GM19238 (cell line): ENCODE measurements at regions not wholly inside any gene's neighbourhood (a gene's known extent, or its start where the extent isn't known, plus 50 kb on each side); places are given as distances from the start of the nearest gene placed in this dataset.
"Not testable (repeated sequence)": the region's sequence is repeated elsewhere in the genome, so short reads cannot be mapped to it uniquely, and the experiment has no call there.

ENCODE experiments used
- DNase-seq: peaks from one replicate; pipeline ENCODE4 v3.0.0; 2011; ENCODE audit warnings: low spot score; ENCODE audit not compliant: insufficient read length

DNA sequence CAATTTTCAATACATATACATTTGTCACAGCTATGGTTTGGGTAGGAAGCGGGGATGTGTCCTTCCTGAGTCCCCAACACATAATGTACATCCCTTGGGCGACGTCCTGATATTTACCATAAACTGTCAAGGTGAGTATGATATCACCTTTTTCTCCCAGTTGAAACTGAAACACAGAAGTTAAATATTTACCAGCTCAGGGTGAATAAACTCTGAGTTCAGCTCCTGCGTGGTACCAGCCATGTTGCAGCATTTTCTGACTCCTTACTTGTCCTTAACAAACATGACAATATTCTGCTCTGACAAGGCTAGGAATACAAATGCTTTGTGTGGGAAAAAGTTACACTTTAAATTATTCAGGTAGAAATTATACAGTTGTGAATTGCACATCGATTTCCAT, 294.2 kb downstream of the TEX29 start:
- DNase-seq = no peak

GRCh38 chr13:111616203-111616602, 295.8 kb downstream of the TEX29 start:
- DNase-seq = no peak

- no peak for DNase-seq
These were observed 299.7 kb downstream of the TEX29 start for GRCh38 chr13:111620166-111620565.

- DNase-seq = no peak
These were observed 300.1 kb downstream of the TEX29 start for GRCh38 chr13:111620586-111620985.

GRCh38 chr13:111621164-111621563, 300.7 kb downstream of the TEX29 start:
- no peak for DNase-seq

DNA sequence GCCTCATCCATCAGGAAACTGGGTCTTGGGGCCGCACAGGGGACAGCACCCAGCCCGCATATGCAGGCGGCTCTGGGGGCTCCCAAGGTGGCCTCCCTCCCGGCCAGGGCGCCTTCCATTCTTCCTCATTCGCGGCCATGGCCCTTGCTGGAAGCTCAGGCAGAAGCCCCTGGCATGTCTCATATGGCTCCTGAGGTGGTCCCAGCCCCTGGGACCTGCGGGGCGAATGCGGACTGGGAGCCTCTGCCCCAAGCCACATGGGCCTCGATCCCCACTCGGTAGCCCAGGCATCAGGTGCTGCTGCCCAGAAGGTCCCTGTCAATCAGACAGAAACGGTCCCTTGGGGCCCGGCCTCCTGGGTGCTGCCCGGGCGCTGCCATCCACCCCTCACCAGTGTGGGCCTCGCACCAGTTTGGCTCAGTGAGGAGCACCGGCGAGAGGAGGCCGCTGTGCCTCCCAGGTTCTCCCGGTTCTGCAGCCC, 301.6 kb downstream of the TEX29 start:
- DNase-seq = no peak

- DNase-seq = no peak
These were observed 302.8 kb downstream of the TEX29 start for GRCh38 chr13:111623208-111623607.

DNA sequence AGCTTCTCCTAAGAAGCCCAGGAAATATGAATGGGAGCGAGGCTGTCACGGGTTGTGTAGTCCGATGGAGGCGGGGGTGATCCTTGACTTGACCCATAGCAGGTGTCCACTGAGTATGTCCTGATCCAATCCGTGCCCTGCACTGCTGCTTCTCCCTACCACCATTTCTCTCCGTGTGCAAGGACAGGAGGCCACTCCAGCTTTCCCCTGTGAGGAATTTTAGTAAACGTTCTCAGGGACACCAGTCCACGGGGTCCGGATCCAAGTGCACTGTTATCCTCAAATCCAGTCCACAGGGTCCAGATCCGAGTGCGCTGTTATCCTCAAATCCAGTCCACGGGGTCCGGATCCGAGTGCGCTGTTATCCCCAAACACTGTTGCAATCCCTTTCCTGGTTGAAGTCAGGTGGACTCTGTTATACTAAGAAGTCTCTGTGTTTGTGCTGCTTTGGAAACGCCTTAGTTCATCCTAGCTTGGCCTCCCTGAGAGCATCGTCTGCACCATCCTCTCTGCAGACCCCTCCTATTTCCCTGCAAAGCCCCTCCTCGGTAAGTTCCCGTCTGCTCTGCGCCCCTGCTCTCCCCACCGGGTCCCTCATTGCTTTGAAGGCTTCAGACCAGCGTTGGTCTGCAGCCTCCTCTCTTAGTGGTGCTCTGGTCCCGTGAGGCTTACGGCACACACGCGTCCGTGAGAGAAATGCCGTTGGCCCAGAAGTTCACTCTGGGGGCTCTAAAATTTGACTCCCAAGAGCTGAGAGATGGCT, 303.5 kb downstream of the TEX29 start:
- DNase-seq = no peak

GRCh38 chr13:111625526-111626315, 305.3 kb downstream of the TEX29 start:
- DNase-seq = no peak

DNA sequence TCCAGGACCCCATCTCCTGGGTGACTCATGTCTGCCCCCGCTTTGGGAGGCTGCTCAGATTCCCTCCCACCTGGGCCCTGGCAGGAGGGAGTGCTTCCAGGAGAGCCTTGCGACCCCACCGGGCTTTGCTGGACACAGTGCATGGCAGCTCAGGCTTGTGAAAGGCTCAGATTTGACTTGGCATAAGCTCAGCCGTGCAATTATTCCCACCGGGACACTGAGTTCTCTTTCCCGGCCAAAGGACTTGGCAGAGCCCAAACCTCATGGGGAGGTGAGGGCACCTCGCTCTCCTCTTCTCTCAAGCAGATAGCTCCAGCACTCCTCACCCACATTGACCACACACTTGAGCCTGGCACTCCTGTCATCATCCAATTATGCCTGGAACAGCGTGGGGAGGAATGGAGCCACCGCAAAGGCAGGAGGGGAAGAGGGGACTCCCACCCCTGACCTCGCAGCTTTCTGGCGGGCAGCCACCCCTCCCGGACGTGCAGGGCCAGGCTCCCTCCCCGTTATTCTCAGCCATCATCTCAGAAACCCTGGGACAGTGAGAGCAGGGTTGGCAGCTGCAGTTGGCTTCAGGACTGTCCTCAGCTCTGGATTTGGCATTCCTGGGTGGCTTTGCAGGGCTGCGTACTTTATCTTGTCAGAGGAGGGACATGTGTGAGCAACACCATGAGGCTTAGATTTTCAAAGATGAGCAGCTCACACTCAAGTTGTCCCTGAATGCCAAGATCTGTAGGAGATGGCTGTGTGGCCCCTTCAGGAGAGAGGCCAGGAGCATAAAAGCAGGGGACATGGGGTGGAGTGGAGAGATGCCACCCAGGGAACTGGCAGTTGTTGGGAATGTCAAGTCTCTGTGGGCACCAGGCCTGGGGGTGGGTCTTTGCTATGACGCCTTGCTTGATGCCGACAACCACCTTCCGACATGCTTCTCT, 306.2 kb downstream of the TEX29 start:
- DNase-seq = no peak

DNA sequence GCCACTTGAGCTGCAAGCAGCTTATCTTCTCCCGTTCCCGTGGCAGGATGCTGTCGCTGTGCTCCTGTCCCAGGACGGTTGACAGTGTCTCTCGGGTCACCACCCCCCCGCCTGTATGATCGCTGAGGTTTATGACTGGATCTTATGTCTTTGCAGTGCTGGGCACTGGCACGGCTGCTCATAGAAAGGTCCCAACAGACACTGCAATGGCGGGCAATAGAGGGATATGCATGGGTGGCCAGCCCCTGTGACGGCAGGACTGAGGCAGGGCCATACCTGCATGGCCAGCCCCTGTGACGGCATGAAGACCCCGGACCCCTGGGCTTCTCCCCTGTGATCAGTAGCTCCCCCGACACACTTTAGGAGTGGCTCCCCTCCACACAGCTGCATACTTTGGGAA, 307.2 kb downstream of the TEX29 start:
- DNase-seq = no peak

- no peak for DNase-seq
These were observed 308.6 kb downstream of the TEX29 start for GRCh38 chr13:111629016-111629415.

- DNase-seq = no peak
These were observed 309.0 kb downstream of the TEX29 start for GRCh38 chr13:111629457-111629856.

DNA sequence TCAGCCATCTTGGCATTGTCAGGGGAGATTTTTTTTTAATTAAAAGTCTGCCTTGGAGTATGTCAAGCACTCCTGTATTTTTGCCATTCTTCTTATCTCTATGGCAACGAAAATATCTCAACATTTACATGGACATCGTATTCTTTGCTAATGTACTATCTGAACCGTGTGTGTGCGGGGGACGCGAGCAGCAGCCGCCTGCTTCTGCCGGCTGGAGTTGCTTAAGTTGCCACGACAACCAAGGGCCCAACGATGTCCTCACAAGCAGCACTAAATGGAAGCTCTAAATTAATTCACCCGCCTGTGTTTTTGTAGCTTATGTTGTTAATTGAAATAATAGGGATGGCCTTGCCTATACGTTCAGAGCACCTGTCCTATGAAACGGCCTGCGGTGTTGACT, 309.5 kb downstream of the TEX29 start:
- DNase-seq = no peak

- DNase-seq = no peak
These were observed 310.0 kb downstream of the TEX29 start for GRCh38 chr13:111630406-111630805.

DNA sequence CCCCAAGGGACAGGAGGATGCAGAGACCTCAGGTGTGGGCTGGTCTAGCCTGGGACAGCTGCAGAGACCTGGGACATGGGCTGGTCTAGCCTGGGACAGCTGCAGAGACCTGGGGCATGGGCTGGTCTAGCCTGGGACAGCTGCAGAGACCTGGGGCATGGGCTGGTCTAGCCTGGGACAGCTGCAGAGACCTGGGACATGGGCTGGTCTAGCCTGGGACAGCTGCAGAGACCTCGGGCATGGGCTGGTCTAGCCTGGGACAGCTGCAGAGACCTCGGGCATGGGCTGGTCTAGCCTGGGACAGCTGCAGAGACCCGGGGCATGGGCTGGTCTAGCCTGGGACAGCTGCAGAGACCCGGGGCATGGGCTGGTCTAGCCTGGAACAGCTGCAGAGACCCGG, 310.8 kb downstream of the TEX29 start:
- not testable (repeated sequence) for DNase-seq

GRCh38 chr13:111632906-111633305, 312.5 kb downstream of the TEX29 start:
- DNase-seq = no peak

DNA sequence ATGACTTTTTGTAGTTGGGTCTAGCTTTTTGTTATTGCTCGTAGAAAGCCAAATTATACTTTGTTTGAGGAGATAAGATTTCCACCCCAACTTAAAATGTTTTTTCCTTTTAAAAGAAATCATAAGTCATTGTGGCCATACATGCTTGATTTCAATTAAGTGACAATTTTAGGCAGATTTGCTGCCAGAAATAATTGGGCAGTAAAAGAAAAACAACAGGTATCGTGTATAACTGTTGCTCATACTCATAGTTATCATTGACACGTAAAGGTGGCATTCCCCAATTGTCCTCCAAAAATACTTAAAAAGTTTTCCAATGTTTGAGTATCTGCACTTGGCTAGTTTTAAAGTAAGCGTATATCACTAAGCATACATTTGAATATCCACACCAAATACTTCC, 313.0 kb downstream of the TEX29 start:
- DNase-seq = no peak

DNA sequence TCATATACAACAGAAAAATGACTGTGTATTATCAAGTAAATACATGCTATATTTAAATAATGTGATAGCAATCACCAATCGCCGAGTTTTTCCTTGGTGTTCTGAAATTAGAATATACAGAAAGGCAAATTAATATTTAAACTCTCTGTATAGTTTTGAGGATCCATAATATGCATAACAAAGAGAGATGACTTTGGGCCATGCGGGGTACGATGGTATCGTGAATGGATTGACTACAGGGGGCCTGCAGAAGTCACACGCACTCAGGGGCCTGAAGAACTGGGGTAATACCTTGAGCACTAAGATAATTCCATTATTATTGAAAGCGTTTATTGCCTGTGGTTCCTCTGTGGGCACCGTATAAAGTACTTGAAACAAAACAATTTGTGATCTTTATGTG, 314.0 kb downstream of the TEX29 start:
- DNase-seq = no peak

DNA sequence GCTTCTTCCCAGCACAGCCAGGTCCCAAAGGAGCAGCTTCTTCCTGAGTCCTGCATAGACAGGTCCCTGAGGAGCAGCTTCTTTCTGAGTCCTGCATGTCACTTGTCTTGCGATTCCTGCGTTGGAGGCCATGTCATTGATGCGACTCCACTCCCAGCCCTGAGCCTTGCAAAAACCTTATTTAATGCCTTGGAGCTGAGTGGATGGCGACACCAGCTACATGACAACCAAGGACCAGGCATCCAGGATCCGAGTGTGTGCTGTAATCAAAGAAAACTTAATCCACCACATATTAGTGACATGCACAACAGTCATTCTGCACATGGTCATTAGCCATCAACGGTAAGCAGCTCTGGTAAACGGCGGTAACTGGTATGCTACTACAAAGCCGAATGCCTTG, 315.8 kb downstream of the TEX29 start:
- no peak for DNase-seq

GRCh38 chr13:111636804-111637203, 316.4 kb downstream of the TEX29 start:
- no peak for DNase-seq

DNA sequence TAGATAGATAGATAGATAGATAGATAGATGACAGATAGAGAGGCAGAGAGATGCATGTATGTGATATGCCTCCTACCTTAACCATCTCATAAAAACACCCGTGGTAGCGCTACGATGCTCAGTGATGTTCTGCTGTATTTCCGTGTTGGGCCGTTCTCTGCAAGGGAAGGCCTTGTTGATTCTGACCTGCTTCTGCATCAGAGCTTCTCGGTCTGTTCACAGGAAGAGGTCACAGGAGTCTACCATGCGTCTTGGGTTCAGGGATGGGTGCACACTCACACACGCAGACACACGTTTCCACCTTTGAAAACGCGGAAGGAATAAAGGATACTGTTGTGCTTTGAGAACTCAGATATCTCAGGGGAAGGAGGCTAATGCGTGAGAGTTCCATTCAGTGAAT, 316.9 kb downstream of the TEX29 start:
- DNase-seq = no peak
